Liver (tissue), 8 donors: ENCODE measurements at regions not wholly inside any gene's neighbourhood (a gene's known extent, or its start where the extent isn't known, plus 50 kb on each side); places are given as distances from the start of the nearest gene placed in this dataset.

Source experiments
- DNase-seq: peaks from one replicate; pipeline ENCODE4 v3.0.0-alpha.2; 2017; ENCODE audit warnings: low spot score
- H3K27ac ChIP-seq, 2 donors: one replicate each; pipeline ENCODE4 v1.7.0; 2013; ENCODE audit warnings: inconsistent platforms in 2 of 2, low read length in 2 of 2, control low read depth in 1 of 2, low read depth in 1 of 2, mild to moderate bottlenecking in 1 of 2
- H3K27me3 ChIP-seq, 4 donors: one replicate each; pipeline versions ENCODE4 v1.6.1 to v1.7.0; 2013; ENCODE audit warnings: low read length in 3 of 4, inconsistent platforms in 1 of 4, mild to moderate bottlenecking in 1 of 4, moderate library complexity in 1 of 4; ENCODE audit not compliant: control insufficient read depth in 4 of 4, insufficient read depth in 4 of 4
- H3K36me3 ChIP-seq, 4 donors: one replicate each; pipeline versions ENCODE4 v1.6.1 to v1.7.0; 2013; ENCODE audit warnings: low read length in 3 of 4, mild to moderate bottlenecking in 3 of 4, low read depth in 1 of 4, moderate library complexity in 1 of 4; ENCODE audit not compliant: control insufficient read depth in 4 of 4, insufficient read depth in 3 of 4
- H3K4me1 ChIP-seq, 4 donors: one replicate each; pipeline versions ENCODE4 v1.6.1 to v1.7.0; 2013; ENCODE audit warnings: low read length in 3 of 4, mild to moderate bottlenecking in 3 of 4, moderate library complexity in 1 of 4; ENCODE audit not compliant: control insufficient read depth in 4 of 4, insufficient read depth in 4 of 4
- H3K4me3 ChIP-seq, 3 donors: one replicate each; pipeline versions ENCODE4 v1.6.1 to v1.7.0; 2013; ENCODE audit warnings: low read length in 3 of 3, control low read depth in 1 of 3, low read depth in 1 of 3, mild to moderate bottlenecking in 1 of 3
- H3K9ac ChIP-seq, 2 donors: one replicate each; pipeline ENCODE4 v1.7.0; 2013; ENCODE audit warnings: low read length in 2 of 2, mild to moderate bottlenecking in 2 of 2, moderate library complexity in 2 of 2, control low read depth in 1 of 2, low read depth in 1 of 2
- H3K9me3 ChIP-seq, 4 donors: one replicate each; pipeline versions ENCODE4 v1.6.1 to v1.7.0; 2013; ENCODE audit warnings: low read length in 3 of 4; ENCODE audit not compliant: control insufficient read depth in 4 of 4
- CTCF ChIP-seq: fragments of 150-350 bp; IDR thresholded peaks from 2 replicates; pipeline ENCODE4 v1.5.1; 2017; ENCODE audit warnings: improper control_type of control experiment, low read depth, low read length; ENCODE audit not compliant: missing input control
- EGR1 ChIP-seq, 2 donors: IDR thresholded peaks; 2 replicates each; pipeline ENCODE4 v1.6.1; 2016 to 2018; ENCODE audit warnings: antibody characterized with exemption in 2 of 2, low read depth in 2 of 2
- FOXA1 ChIP-seq: IDR thresholded peaks from 2 replicates; pipeline ENCODE4 v1.6.1; 2016; ENCODE audit warnings: antibody characterized with exemption
- FOXA2 ChIP-seq: IDR thresholded peaks from 2 replicates; pipeline ENCODE4 v1.6.1; 2016; ENCODE audit warnings: antibody characterized with exemption
- GABPA ChIP-seq, 2 donors: IDR thresholded peaks in 1 of 2; conservative IDR thresholded peaks in 1 of 2; 2 replicates each; pipeline ENCODE4 v1.6.1; 2016; ENCODE audit warnings: antibody characterized with exemption in 2 of 2, mild to moderate bottlenecking in 1 of 2, moderate library complexity in 1 of 2
- HNF4A ChIP-seq, 2 donors: conservative IDR thresholded peaks; 2 replicates each; pipeline ENCODE4 v1.6.1; 2016; ENCODE audit warnings: antibody characterized with exemption in 2 of 2, mild to moderate bottlenecking in 2 of 2
- HNF4G ChIP-seq: IDR thresholded peaks from 2 replicates; pipeline ENCODE4 v1.6.1; 2016; ENCODE audit warnings: antibody characterized with exemption
- JUND ChIP-seq, 2 donors: IDR thresholded peaks; 2 replicates each; pipeline ENCODE4 v1.6.1; 2016; ENCODE audit warnings: antibody characterized with exemption in 2 of 2
- NR2F2 ChIP-seq: IDR thresholded peaks from 2 replicates; pipeline ENCODE4 v1.6.1; 2016; ENCODE audit warnings: antibody characterized with exemption
- RAD21 ChIP-seq, 2 donors: IDR thresholded peaks; 2 replicates each; pipeline ENCODE4 v1.6.1; 2016; ENCODE audit warnings: antibody characterized with exemption in 2 of 2, mild to moderate bottlenecking in 2 of 2
- REST ChIP-seq: IDR thresholded peaks from 2 replicates; pipeline ENCODE4 v1.6.1; 2016; ENCODE audit warnings: antibody characterized with exemption, mild to moderate bottlenecking
- RXRA ChIP-seq, 2 donors: IDR thresholded peaks; 2 replicates each; pipeline ENCODE4 v1.6.1; 2017 to 2018; ENCODE audit warnings: antibody characterized with exemption in 2 of 2, mild to moderate bottlenecking in 1 of 2
- SP1 ChIP-seq: IDR thresholded peaks from 2 replicates; pipeline ENCODE4 v1.6.1; 2018; ENCODE audit warnings: antibody characterized with exemption, mild to moderate bottlenecking
- TAF1 ChIP-seq: conservative IDR thresholded peaks from 2 replicates; pipeline ENCODE4 v1.6.1; 2016; ENCODE audit warnings: antibody characterized with exemption, mild to moderate bottlenecking
- YY1 ChIP-seq: IDR thresholded peaks from 2 replicates; pipeline ENCODE4 v1.6.1; 2016; ENCODE audit warnings: antibody characterized with exemption, mild to moderate bottlenecking
- ZBTB33 ChIP-seq: IDR thresholded peaks from 2 replicates; pipeline ENCODE4 v1.6.1; 2016; ENCODE audit warnings: antibody characterized with exemption
- WGBS: extraction: QIAGEN DNeasy Blood & Tissue Kit; methylation state at CpG from one replicate; pipeline ENCODE4 v1.1.7; 2013; 5-methylcytosine and 5-hydroxymethylcytosine counted together
- TF ChIP-seq, protein P1 (sequence below): IDR thresholded peaks from 2 replicates; pipeline ENCODE4 v1.6.1; 2016; ENCODE audit warnings: antibody characterized with exemption
- TF ChIP-seq, protein P2 (sequence below): IDR thresholded peaks from 2 replicates; pipeline ENCODE4 v1.6.1; 2016; ENCODE audit warnings: antibody characterized with exemption
- donor health status: healthy.
- donor health status: healthy.
- donor health status: healthy.
- donor health status: healthy.
- donor health status: healthy.

GRCh38 chr7:106485031-106485551, 175.9 kb downstream of the CCDC71L start (continued):
- TF ChIP-seq REST (no peak), FOXA2 (no peak)

DNA sequence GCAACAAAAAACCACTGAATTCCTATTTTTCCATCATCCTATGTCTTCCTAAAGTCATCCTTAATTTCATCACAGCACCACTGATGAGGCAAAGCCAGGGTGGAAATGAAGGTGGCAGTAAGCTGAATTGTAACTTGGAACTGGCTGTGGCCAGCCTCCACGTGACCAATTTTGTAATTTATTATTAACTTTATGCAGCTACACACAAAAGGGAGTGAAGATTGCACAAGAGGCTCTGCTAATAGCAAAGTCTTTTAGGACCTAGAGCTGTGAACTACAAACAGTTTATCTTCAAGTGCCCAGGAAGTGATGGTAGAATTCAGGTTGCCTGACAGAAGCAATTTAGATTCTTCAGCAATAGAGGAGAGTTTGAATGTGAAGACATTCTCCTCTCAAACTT, 176.4 kb downstream of the CCDC71L start:
- WGBS, result 19% methylated on average over 1 of the region's 1 CpG
- H3K9me3 ChIP-seq, result no peaks in the 10 kb centered on the region
- no peak for TF ChIP-seq NR2F2
- TF ChIP-seq TAF1, result peak; percentile 49
- TF ChIP-seq, protein P1, sequence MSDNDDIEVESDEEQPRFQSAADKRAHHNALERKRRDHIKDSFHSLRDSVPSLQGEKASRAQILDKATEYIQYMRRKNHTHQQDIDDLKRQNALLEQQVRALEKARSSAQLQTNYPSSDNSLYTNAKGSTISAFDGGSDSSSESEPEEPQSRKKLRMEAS, result peak; percentile 77
- TF ChIP-seq JUND (IDR thresholded peaks at IDR 0.05), result peak in 1 of 2 donors; percentile 75
- peak; percentile 69 for TF ChIP-seq REST
- TF ChIP-seq ZBTB33, result peak; percentile 58
- TF ChIP-seq HNF4A (conservative IDR thresholded peaks at IDR 0.05), result peak; percentile 67 to 79
- peak; percentile 53 for TF ChIP-seq HNF4G
- peak; percentile 43 for TF ChIP-seq FOXA2
- peak; percentile 60 to 70 for TF ChIP-seq RAD21 (IDR thresholded peaks at IDR 0.05)
- peak in 1 of 2 donors; percentile 73 for TF ChIP-seq EGR1 (IDR thresholded peaks at IDR 0.05; ENCODE audit: low read depth in 2 of 2)
- TF ChIP-seq RXRA (IDR thresholded peaks at IDR 0.05), result peak; percentile 27 to 85
- TF ChIP-seq YY1, result peak; percentile 48
- TF ChIP-seq SP1, result peak; percentile 66
- TF ChIP-seq GABPA (IDR thresholded peaks at IDR 0.05 in 1 of 2, conservative IDR thresholded peaks at IDR 0.05 in 1 of 2), result peak in 1 of 2 donors; percentile 48
- TF ChIP-seq FOXA1, result peak; percentile 20
- TF ChIP-seq, protein P2, sequence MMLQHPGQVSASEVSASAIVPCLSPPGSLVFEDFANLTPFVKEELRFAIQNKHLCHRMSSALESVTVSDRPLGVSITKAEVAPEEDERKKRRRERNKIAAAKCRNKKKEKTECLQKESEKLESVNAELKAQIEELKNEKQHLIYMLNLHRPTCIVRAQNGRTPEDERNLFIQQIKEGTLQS, result peak; percentile 72
- TF ChIP-seq CTCF, result no peak
- DNase-seq, result no peak
- H3K27me3 ChIP-seq, result no peaks in the 10 kb centered on the region
- H3K9ac ChIP-seq, result no peak overlapping the region
- H3K27ac ChIP-seq, result peak overlapping the region; percentile 69 to 70
- H3K4me1 ChIP-seq, result peaks cover 7 to 54% (median 36%) of the 10 kb centered on the region in 4 donors
- H3K36me3 ChIP-seq, result no peaks in the 10 kb centered on the region
- peak overlapping the region in 1 of 3 donors; percentile 17 for H3K4me3 ChIP-seq
